NCI-H82 (cell line): ENCODE measurements at regions not wholly inside any gene's neighbourhood (a gene's known extent, or its start where the extent isn't known, plus 50 kb on each side); places are given as distances from the start of the nearest gene placed in this dataset.
A peak's percentile ranks its signal among the peaks of the same experiment; 100 is the strongest.
"Not testable (repeated sequence)": the region's sequence is repeated elsewhere in the genome, so short reads cannot be mapped to it uniquely, and the experiment has no call there.

ENCODE experiments used
- DNase-seq: peaks from one replicate; lab custom pipeline; 2025; lab: John Stamatoyannopoulos, UW

DNA sequence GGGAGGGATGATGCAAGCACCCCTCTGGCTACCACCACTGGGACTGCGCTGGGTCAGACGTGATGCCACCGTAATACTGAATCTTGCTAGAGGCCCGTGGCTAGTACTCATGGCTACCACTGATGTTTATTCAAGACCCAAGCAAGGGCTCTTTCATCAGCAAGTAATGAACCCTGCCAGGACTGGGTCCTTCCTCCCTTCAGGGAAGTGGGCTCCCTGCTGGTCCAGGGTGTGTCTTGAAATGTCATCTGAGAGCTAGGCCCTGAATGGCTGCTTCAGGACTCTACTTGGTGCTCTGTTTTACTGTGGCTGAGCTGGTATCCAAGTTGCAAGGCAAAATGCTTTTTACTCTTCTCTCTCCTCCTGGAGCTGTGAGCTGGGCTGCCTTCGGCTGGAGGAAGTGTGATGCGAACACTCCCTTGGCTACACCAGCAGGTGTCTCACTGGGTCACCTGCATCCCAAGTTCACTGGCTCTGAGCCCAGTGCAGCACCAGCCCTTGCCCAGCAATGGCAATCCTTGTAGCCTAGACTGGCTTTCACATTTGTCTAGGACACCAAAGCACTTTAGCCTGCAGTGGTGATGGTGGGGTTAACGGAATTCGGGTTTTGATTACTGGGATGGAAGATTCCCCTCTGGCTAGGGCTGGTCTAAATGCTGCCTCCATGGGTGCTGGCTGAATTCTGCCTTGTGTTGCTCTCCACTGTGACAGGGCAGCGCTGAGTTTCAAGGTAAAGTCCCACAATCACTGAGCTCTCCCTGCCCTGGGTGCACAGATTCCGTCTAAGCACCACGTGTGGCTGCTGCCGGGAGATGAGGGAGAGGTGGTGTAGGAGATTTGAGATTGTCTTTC, 98.6 kb downstream of the USP22 start:
- DNase-seq: peak; percentile 43

DNA sequence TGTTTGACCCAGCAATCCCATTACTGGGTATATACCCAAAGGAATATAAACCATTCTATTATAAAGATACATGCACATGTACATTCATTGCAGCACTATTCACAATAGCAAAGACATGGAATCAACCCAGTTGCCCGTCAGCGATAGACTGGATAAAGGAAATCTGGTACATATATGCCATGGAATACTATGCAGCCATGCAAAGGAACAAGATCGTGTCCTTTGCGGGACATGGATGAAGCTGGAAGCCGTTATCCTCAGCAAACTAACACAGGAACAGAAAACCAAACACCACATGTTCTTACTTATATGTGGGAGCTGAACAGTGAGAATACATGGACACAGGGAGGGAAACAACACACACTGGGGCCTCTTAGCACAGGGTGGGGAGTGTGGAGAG, 95.1 kb downstream of the USP22 start:
- not testable (repeated sequence) for DNase-seq

DNA sequence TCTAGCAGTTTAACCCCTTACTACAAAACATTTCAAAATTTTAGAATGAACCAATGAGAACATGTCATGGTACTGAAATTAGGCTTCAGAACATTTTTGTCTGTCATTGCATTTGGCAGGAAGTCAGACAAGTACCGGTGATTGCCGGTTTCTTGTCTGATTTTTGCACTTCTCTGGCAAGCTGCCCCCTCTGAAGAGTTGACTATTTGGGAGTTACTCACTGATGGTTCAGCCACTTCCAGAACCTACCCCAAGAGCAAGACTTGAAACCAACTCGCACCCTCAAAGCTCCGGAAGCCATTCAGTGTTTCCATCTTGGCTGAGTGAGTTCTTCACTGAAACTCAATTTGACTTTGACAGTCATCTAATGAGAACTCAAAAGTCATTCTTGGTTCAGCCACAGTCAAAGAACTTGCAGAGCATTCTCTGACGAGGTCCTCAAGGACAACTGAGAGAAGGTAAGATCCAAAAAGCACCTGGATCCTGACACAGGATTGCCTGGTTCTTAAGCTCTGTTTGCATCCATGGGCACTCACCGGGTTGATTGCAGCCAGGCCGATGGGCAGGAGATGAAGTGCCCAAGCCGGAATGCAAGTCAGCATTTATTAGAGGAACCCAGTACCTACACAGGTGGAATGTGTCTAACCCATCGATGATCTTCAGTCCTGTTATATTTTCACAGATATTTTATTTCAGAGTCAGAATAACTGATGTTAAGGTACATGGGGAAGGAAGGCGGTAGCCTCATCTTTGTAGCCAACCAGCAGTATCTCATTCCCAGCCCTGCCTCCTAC, 93.6 kb downstream of the USP22 start:
- DNase-seq: no peak
